NCI-H2107 treated with DMSO at 0.1 percent for 48 hours (cell line): ENCODE measurements at regions not wholly inside any gene's neighbourhood (a gene's known extent, or its start where the extent isn't known, plus 50 kb on each side); places are given as distances from the start of the nearest gene placed in this dataset.

ENCODE experiments used
- DNase-seq: peaks from one replicate; lab custom pipeline; 2025; ENCODE audit not compliant: unreplicated experiment; lab: John Stamatoyannopoulos, UW

DNA sequence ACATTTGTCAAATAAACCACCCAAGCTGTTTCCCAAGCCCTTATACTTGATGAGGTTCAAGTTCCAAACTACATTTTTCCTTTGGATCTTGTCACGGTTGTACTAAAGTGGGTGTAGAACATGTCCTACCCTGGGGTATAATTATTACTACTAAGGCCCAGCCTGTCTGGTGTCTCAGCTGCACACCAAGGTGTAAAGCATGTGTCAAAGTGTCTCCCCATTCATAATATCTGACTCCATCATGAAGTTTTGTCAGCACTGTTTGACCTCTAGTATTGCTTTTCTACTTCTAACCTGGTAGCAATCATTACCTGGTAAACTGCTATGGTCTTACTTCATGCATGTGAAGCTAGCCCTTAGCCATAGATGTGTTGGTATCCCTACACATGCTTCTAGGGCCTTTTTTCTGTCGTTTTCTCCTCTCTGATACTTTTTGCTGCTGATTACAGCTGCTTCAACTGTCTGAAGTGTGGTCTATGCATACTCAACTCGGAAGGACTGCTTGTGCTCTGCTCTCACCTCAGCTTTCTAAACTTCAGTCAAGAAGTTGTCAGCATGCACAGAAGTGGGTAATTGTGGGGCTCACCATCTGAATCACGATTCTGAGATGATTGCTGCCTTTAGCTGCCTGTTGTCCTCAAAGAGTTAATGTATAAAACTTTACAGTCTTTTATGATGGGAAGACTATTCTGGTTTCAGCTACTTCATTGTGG, 445.7 kb upstream of the TRIB2 start:
- DNase-seq = no peak

- DNase-seq = no peak
Observed at GRCh38 chr2:12271589-12271984, 445.1 kb upstream of the TRIB2 start.

DNA sequence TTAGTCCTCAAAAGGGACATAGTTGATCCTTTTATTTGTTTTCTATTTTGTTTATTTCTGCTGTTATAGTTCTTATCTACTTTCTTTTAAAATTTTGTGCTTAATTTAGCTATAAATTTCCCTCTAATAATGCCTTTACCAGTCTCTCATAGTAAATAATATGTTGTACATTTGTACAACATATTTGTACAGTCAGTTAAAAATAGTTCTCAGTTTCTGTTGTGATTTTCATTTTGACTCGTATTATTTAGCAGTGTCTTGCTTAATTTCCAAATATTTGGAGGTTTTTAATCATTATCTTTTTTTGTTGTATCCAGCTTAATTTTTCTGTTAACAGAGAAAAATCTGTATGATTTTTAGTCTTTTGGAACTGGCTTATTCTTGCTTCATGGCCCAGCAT, 443.6 kb upstream of the TRIB2 start:
- no peak for DNase-seq

DNA sequence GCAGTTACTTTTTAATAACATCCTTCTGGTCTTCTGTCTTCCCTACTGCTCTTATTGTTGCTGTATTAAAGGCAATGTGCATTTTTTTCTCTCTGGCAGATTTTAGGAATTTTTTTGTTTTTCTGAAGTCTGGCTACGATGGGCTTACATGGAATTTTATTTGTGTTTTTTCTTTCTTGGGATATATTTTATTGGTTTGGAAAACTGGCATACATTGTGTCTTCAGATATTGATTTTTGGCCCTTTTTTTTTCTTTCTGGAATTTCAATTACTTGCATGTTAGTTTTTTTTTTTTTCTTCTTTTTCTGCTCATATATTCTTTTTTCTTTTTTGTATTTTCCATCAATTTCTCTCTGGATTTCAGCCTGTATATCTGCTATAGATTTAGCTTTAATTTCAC, 442.1 kb upstream of the TRIB2 start:
- DNase-seq = no peak

DNA sequence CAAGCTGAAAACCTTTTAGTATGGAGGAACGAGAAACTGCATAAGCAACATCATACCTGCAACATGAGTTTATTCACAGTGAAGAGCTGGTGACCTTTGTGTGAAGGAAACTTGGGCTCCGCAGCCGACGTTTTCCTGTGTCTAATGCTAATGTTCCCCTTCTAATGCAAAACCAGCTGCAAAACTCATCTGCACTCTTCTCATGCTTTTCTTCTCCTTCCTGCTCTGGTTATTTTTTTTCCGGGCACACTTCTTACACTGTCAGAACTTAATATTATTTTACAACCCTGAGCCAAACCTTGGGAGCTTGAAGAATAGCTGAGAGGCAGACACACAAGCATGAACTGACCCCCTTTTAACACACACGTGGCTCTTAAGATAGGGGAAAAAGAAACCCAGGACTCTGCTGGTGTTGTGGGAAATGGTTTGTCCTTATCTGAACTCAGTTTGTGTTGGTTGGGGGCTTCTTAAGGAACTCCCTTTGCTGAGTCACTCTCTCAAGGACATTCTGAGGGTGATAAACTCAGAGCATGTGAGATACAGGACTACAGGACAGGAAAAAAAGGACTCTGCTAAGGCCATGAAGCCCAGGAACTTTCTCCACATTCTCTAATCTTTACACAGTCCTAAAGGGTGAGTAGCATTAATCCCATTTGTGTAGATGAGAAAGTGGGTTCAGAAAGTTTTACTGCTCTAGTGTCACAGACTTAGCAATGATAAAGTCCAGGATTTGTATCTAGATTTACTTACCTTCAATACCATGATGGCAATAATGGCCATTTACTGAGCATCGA, 439.3 kb upstream of the TRIB2 start:
- no peak for DNase-seq

DNA sequence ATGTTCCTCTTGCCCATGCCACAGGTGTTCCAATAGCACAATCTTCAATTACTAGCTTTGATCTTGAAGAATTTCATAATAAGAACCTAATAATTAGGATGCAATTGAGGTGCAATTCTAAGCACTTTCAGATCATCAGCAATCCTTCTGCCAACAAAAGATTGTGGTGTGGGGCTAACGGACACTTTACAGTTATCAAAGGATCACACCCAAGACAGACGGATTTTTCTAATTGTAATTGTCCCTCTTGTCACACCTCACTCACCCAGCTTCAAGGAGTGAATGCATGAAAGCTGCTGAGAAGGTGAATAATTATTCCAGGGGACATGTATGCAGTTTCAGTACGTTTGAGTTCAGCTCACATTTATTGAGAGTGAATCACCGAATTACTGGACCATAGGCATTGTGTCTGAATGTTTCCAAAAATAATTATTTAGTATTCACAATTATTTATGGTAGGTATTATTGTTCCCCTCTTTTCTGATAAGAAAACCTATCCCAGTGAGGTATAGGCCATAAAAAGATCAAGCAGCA, 438.5 kb upstream of the TRIB2 start:
- DNase-seq = no peak

DNA sequence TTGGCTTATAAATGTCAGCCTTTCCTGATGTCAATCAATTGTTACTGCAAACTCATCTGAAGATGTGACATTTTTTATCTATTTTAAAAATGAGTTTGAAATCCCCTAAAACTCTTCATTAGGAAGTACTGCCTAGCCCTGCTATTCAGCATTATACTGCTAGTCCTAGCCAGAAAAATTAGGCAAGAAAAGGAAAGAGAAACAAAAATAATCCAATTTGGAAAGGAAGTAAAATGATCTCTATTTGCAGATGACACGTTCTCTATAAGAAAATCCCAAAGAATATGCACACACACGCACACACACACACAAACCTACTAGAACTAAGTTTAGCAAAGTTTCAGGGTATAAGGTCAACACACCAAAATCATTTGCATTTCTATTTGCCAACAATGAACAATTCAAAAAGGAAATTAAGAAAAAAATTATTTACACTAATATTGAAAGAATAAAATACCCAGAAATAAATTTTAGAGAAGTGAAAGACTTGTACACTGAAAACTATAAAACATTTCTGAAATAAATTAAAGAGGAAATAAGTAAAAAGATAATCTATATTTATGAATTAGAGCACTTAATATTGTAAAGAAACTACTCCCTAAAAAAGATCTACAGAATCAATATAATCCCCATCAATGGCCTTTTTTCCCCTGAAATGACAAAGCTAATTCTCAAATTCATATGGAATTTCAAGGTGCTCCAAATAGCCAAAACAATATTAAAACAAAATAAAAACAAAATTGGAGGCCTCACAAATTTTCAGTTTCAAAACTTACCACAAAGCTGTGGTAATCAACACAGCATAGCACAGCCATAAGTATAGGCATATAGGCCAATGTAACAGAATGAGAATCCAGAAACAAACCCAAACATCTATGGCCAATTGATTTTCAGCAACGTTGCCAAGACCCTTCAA, 433.7 kb upstream of the TRIB2 start:
- no peak for DNase-seq

GRCh38 chr2:12284037-12284436, 432.7 kb upstream of the TRIB2 start:
- no peak for DNase-seq

DNA sequence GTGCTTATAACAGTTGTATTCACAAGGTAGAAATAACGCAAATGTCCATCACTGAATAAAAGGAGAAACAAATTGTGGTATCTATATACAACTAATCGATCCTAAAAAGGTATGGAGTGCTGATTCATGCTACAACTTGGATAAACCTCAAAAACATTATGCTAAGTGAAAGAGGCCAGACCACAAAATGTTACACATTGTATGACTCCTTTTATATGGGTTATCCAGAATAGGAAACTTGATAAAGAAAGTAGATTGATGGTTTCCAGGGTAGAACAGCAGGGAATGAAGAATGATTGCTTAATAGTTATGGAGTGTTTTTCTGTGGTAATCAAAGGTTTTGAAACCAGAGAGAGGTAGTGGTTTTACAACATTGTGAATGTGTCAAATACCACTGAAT, 432.2 kb upstream of the TRIB2 start:
- DNase-seq = peak; percentile 34

DNA sequence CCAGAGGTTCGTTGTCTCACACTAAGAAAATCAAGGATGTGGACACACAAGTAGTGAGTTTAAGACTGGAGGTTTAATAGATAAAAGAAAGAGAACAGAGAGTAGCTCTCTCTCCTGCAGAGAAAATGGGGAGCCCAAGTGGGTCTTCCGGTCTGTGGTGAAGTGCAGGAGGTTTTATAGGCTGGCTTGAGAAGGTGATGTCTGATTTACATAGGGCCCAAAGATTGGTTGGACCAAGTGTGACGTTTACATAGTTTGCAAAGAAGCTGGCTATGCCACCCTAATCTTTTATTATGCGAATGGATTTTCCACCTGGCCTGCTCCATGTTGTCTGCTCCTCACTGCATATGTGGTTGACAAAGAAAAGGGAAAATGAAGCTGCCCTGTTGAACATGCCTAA, 430.4 kb upstream of the TRIB2 start:
- no peak for DNase-seq

GRCh38 chr2:12287220-12287751, 429.4 kb upstream of the TRIB2 start:
- no peak for DNase-seq

DNA sequence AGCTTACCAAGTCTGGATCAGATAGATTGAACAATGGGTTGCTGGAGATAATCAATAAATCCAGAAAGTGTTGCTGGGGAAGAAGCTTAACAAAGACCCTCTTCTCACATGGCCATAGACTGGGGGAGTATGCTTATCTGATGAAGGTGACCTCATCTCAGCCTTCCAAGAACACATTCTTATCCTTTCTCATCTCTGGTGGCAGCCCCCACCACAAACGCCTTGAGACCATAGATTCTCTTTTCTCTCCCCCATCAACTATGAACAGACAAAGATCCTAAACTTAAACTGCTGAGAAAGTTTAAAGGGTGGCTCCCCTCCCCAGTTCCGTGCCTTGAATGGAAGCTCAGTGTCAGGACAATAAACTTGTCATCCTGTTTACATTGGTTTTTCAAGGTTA, 428.7 kb upstream of the TRIB2 start:
- no peak for DNase-seq

- DNase-seq = no peak
Observed at GRCh38 chr2:12289120-12289802, 427.5 kb upstream of the TRIB2 start.

GRCh38 chr2:12291303-12291702, 425.4 kb upstream of the TRIB2 start:
- DNase-seq = no peak

GRCh38 chr2:12293874-12294273, 422.9 kb upstream of the TRIB2 start:
- DNase-seq = no peak

DNA sequence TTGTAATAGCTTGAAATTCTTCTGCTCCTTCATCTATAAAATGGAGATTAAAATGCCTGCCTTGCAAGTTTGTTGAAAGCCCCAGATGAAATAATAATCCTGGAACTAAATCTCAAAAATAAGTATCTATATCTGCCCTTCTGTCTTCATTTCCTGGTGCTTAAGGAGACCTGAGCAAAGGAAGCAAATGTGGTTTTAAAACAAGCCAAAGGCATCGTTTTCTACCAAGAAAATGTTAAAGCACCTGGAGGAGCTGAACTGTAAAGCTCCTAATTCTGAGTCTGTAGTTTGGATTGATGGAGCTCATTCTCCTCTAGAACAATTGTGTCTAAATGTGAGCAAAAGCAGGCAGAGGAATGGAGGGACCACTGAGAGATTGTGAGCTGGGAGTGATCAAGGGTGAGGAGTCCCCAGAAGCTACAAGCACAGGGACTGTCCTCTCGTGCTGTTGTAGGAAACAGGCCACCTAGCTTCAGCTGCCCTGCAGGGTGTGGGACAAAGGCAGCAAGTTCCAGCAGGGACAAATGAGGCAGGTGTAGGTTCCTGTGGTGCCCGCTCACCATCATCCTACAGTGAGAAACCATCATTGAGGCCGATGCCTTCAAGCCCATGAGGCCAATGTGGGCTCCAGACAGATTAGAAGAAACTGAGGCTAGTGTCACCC, 420.7 kb upstream of the TRIB2 start:
- no peak for DNase-seq

DNA sequence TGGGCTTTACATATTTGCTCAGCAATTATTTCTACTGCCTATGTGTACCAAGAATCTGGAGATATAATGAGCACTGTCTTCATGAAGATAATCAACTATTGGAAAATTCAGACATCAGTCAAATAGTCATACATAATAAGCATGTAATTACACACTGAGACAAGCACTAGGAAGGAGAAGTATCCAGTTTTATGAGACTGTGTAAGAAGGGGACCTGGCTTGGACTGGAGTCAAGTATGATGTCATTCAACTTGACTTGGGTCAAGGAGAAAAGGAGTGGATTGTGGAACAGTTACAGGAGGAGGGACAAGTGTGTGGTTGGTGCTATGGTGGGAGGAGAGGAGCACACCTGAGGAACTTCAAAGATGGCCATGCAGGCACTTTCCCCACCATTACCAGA, 419.8 kb upstream of the TRIB2 start:
- DNase-seq = no peak

DNA sequence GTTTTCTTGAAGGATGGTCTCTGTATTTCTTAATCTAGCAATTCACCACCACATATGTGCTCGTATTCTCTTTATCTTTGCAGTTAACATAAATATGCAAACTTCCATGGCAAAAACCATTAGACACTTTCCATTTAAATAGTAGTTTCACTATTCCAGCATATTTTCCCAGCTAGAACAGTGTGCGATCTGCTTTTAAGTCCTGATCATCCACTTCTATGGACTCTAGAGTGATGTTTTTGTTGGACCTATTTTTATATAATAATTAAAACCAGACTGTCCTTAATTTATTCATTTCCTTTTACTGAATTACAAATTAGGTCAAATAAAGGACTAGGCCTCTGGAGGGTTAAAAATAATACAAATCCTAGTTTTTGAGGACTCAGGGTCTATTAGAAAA, 418.4 kb upstream of the TRIB2 start:
- no peak for DNase-seq

DNA sequence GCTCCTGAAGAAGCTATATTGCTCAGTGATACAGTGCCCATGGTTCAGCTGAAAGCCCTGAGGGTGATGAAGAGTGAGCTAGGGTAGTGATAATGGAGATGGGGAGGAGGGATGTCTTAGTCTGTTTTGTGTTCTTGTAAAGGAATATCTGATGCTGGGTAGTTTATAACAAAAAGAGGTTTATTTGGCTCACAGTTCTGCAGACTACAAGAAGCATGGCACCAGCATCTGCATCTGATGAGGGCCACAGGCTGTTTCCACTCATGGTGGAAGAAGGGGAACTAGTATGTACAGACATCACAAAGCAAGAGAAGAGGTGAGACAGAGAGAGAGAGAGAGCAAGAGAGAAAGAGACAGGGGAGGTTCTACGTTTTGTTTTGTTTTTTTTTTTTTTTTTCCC, 417.3 kb upstream of the TRIB2 start:
- no peak for DNase-seq

GRCh38 chr2:12300019-12300602, 416.6 kb upstream of the TRIB2 start:
- DNase-seq = no peak
